NCI-H146 (cell line): ENCODE measurements at regions not wholly inside any gene's neighbourhood (a gene's known extent, or its start where the extent isn't known, plus 50 kb on each side); places are given as distances from the start of the nearest gene placed in this dataset.

Source experiments
- DNase-seq: peaks from one replicate; lab custom pipeline; 2025; lab: John Stamatoyannopoulos, UW

DNA sequence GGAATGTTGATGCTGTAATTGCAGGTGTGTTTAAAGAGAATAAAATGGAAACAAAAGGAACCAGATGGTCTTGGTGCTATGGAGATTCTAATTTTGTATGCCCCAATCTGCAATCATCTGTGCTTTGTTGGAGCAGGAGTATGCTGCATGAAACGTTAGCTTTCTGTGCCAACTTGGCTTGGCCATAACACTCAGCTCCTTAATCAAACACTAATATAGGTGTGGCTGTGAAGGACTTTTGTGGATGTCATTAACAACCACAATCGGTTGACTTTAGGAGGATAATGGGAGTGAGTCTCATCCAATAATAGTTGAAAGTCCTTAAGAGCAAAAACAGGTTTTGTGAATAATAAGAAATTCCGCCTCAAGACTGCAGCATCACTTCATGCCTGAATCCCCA, 399.2 kb downstream of the NLGN4X start:
- no peak for DNase-seq

DNA sequence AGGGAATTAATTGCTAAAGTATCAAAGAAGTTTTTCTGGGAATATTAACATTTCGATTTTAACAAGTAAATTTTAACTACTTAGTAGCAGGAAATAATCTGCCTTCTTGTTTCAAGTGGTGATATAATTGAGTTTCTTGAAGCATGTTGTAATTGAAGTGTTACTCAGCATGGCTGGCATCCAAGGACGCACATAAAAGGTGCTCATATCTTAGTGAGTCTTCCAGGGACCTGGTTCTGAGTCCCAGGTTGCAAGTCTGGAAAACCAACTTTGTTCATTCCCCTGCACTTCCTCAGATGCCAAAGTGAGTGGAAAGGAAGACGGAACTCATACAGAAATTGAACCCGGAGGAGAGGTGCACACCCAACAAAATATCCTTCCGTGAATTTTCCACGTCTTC, 399.6 kb downstream of the NLGN4X start:
- DNase-seq: no peak

DNA sequence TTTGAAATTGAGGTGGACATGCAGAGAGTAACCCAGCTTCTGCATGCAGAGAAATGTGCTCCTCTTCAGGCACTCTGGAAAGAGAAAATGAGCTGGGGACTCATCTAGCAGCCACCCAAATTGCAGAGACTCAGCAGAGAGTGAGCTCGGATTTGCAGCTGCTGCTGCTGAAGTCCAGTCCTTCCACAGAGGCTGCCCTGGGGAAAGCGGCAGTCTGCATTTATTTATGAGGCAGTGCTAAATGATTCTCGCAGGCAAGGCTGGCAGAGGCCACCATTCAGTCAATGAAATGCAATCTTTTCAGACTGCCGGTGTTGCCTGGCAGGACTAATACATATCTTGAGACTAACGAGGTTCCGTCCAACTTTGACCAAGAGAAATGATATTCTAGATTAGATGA, 404.8 kb downstream of the NLGN4X start:
- DNase-seq: peak; percentile 6

DNA sequence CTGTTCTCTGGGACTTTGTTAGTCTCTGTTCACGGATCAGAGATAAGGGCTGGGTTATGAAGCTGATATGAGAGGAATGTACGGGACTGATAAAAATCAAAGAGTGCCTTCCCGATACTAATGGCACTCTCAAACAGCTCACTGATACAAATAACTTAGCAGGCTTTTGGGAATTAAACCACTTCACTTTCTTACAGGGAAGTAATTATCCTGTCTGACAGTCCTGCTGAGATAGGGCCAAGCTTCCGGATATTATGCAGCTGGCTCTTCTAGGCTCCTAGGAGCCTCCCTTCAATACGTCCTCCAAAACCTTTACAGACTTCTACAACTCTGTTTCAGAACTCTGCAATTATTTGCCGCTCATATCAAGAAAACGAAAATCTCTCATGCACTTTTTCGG, 418.0 kb downstream of the NLGN4X start:
- DNase-seq: no peak

DNA sequence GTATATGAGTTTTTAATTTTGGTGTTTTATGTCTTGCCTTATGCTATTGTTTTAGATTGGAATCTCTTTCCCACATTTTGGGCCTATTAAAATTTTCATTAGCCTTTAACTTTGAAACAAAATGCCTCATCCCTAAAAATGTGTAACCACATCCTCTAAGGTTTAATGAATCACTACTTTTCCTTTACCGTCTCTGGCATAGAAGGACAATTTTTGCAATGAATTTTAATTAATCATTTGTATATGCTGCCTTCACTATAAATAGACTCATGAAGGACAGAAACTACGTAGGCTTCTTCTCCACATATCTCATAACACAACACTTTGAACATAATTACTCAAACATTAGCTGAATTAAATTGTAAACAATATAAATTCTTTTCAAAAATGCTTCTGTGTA, 421.5 kb downstream of the NLGN4X start:
- no peak for DNase-seq

DNA sequence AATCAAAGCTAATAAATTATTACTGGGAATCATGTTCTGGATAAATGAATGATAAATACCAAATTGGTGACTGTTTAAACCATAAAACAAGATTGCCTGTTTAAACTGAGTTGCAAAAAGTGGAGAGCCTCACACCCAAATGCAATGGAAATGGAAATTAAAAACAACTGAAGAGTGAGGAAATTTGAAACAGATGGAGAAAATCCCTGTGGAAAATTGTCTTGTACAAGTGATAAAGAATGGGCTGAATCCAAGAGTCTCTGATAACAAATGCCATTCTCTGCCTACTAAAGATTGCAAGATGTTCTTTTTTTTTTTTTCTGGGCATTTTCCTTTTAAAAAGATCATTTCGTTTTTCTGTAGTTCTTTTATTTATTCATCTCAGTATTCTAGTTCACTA, 426.3 kb downstream of the NLGN4X start:
- DNase-seq: no peak

DNA sequence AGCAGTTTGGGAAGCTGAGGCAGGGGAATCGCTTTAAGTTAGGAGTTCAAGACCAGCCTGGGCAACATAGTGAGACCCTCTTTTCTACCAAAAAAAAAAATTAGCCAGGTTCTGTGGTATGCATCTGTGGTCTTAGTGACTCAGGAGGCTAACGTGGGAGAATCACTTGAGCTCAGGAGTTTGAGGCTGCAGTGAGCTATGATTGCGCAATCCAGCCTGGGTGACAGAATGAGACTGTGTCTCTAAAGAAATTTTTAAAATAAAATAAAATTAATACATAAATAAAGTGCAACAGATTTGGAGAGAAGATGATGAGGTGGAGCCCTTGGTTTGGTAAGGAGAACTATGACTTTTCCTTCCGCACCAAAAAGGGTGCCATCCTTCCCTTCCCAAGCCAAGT, 436.9 kb downstream of the NLGN4X start:
- no peak for DNase-seq

DNA sequence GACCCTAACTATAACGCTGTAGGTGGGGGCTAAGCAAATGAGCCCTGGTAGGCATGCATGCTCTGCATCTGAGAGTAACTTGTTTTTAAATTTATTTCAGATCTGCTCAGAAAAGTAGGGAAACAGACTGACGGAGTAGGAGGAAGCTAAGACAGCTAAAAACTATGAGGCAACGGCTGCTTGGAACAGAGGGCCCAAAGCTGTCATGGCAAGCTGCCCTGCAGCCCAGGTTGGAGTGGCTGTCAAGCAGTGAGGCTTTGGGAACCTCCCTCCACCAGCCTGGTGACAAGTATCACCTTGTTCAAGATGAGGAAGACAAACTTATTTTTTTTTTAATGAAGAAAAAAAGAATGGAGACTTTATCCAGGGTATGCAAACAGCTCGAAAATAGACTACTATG, 439.8 kb downstream of the NLGN4X start:
- DNase-seq: no peak

DNA sequence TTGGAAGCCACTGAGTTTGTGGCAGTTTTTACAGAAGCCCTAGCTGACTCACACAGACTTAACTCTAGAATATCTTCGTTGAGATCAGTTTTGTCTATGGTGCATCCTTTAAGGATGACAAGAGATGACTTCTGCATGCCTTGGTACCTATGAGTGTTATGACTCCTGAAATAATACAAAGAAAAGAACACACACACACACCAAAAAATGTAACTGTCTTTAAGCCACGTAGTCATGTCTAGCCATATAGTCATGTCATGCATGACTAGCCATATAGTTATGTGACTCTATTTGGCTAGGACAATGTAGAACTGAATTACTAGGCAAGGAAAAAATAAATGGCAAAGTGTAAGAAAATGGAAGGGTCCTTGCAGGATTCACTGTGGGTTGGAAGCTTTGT, 447.8 kb downstream of the NLGN4X start:
- DNase-seq: no peak

DNA sequence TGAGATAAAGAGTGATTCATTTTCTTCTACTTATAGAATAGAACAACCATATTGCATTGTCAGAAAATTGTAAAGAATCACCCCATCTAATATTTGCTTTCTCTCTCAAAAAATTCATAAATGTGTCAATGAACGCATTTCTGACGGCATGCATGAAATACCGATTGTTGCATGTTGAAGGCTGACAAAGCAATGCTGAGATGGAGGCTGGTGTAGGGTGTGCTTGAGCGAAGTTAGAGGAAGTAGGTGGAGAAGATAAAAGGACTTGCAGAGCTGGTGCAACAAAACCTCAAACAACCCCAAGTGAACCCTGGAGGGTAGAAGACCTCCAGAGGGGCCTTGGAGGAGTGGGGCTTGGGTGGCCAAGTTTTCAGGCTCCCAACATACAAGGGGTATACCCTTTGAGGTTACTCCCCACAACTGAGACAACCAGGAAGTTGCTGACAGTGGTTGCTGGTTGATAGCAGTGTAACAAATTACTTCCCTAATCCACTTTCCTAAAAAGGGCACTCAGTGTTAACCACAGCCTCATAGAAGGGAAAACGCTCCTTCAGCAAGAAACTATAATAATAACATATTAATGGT, 452.7 kb downstream of the NLGN4X start:
- DNase-seq: no peak

DNA sequence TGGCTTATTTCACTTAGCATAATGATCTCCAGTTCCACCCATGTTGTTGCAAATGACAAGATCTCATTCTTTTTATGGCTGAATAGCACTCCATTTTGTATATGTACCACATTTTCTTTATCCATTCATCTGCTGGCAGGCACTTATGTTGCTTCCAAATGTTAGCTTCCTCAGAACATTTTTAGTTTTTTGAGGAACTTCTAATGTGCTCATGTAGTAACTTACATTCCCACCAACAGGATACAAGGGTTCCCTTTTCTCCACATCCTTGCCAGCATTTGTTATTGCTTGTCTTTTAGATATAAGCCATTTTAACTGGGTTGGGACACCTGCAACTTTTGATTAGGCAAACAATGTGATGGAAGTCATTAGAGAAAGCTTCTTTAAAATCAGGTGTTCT, 454.2 kb downstream of the NLGN4X start:
- DNase-seq: no peak

DNA sequence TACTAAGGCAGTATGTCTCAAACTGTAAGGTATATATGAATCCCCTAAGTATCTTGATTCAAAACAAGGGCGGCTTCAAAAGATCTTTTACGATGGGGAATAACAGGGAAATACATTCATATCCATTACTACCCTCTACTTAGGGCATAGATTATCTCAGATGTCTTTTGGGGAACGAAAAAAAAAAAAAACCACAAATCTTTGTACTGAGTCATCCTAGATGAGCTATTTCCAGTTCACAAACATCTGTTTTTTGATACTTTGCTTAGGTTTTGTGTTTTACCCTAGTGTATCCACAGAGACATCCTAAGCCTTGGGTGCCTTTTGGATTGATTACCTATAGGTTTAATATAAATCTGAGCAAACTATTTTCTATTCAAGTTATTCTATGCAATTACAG, 457.2 kb downstream of the NLGN4X start:
- no peak for DNase-seq

DNA sequence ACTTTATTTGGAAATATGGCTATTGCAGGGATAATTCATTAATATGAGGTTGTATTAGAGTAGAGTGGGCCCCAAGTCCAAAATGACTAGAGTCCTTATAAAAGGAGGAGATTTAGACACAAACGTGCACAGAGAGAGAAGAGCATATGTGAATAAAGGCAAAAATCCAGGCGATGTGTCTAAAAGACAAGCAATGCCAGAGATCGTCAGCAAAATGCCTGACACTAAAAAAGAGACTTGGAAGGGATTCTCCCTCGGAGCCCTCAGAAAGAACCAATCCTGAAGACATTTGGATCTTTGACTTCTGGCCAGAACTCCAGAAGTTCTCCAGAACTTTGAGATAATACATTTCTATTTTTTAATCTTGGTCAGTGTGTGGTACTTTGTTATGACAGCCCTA, 472.1 kb downstream of the NLGN4X start:
- no peak for DNase-seq

DNA sequence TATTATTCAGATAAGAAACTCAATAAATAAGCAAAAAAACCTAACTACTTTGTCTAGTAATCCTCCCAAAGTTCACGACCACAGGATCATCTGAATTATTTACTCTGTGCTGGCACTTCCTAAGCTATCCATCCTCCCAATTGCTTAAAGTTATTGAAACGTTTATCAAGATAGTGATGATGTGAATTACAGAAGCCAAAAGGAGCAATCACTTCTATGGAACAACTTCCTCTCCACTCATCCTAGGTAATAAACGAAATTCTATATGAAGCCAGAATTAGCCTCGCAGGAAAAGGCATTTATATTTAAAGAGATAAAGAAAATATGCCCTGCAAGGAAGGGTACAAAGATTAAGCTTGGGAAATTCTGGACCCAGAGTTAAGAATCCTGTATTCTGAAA, 475.4 kb downstream of the NLGN4X start:
- DNase-seq: no peak

DNA sequence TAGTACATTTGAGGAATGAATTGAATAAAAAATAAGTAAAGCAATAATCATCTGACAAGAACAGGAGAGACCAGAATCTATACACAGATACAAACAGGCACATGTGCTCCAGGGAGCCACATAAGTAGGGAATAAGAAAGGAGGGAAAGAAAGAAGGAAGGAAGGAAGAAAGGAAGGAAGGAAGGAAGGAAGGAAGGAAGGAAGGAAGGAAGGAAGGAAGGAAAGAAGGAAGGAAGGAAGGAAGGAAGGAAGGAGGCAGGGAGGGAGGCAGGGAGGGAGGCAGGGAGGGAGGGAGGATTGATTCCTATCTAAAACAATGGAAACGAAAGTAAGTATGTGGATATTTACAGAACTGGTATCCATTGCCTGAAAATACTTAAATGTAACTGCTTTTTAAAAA, 475.8 kb downstream of the NLGN4X start:
- no peak for DNase-seq

DNA sequence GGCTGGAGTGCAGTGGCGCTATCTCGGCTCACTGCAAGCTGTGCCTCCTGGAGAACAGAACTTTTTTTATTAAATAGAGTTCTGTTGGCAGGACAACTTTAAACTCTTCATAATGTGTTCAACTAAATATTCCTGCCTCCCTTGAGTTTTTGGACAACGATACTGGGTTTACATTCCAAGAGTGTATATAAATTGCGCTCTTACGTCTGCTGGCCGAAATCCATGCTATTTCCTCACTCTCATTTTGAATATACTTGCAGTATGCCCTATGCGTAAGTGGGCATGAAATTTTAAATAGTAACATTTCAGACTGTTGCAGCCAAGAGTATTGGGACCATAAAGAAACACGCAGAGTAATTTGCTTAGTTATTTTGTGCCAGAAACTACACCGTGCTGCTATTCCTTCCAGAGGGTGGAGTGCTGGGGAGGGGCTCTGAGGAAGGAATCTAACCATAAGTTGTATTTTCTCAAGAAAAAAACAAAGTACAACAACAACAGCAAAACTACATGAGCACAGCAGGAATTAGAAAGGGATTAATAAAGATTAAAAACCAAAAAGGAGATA, 480.0 kb downstream of the NLGN4X start:
- no peak for DNase-seq

DNA sequence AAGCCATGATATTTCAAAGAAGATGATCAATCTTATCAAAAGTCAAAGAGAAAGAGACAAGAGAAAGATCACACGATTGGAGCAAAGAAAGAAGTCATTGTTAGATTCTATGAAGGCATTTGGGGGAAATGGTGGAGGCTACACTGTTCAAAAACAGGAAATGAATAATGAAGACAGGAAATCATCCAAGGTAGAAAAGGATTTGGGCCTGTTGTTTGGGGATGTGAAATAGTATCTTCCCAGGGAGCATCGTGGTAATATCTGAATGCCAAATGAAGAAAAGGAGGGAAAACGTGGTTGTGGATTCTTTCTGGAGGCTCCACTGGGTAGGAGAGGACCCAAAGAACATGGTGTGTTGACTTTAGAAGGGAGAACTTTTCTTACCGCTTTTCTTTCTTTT, 482.4 kb downstream of the NLGN4X start:
- no peak for DNase-seq

DNA sequence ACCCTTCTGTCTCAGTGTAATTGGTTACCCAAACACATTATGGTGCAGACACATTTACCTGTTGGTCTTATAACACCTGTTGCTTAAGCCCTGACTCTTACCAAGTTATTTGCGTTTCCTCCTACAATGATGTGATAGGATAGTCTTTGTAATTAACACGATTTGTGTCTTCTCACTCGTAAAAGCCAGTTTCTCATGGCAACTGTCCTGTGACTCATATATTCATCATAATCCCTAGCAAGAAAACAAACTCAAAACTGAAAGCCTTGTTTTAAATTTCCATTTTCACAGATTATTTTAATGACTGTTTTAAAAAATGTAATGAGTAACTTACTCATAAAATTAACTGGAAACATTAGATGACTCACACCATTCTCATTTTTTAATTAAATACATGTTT, 495.2 kb downstream of the NLGN4X start:
- no peak for DNase-seq

DNA sequence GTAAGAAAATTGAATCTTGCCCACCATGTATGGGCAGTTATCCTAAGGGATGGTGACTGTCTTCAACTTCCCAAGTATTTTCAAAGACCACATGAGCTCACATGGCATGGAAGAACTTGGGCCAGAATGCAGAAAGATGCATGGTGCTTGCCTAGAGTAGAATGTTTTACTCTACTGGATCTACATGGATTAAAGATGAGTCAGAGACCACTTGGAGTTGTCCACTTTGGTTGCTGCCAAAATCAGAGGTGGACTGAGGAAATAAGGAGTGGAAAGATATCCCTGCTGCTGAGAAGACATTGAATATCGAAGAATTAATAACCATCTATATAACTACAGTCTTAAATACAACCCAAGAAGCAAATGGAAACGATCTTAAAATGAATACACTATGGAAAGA, 498.1 kb downstream of the NLGN4X start:
- DNase-seq: no peak

DNA sequence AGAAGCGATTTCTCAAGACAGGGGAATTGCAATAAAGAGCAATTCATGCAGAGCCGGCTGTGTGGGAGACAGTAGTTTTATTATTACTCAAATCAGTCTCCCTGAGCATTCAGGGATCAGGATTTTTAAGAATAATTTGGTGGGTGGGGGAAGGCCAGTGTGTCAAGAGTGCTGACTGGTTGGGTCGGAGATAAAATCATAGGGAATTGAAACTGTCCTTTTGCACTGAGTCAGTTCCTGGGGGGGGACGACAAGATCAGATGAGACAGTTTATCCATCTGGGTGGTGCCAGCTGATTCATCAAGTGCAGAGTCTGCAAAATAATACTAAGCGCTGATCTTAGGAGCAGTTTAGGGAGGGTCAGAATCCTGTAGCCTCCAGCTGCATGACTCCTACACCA, 502.4 kb downstream of the NLGN4X start:
- DNase-seq: no peak

DNA sequence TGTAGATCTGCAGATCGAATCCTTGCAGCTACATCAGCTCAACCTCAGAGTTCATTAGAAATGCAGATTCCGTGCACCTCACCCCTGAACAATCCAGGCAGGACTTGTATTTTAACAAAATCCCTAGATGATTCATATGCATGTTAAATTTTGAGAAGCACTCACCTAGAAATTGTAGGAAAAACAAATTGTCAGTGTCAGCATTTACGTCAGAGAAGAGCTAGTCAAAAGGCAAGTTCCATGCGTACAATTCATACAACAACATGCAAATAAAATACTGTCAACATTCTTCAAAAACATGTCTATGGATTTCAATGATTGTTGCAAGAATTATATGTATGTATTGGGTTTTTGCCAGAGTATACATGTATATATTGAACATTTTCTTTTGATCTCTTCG, 504.5 kb downstream of the NLGN4X start:
- no peak for DNase-seq

DNA sequence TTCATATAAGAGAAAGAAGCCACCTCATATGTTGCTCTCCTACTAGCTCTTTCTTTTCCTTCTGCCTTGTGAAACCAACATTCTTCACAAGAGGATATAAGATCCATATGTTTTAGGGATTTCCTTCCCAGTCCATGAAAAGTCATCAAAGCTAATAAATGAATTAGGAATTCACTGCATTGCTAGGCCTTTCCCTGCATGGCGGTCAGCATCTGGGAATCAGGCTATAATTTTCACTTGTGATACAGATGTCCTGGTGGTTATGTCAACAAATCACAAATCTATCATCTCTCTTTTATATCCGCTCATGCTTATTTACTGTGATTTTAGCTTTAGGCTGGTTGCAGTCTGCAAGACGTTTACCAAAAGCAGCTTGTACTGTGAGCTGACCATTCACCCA, 510.0 kb downstream of the NLGN4X start:
- DNase-seq: no peak

DNA sequence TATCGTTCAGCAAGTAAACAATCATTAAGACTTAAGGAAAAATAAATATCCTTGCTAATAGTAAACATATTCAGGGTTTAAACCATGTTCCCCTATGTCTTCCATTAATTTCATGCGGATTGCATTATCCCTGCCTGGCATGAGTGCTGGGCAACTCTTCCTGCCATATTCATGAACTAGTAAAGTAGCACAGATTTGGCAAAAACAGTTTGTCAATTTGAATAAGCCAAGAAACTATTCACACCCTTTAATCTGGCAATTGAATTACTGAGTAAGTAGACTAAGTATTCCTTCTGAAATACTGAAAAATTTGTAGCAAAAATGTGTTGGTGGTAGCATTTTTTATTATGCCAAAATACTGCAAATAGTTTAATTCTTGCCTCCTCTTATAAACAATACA, 512.0 kb downstream of the NLGN4X start:
- DNase-seq: no peak

DNA sequence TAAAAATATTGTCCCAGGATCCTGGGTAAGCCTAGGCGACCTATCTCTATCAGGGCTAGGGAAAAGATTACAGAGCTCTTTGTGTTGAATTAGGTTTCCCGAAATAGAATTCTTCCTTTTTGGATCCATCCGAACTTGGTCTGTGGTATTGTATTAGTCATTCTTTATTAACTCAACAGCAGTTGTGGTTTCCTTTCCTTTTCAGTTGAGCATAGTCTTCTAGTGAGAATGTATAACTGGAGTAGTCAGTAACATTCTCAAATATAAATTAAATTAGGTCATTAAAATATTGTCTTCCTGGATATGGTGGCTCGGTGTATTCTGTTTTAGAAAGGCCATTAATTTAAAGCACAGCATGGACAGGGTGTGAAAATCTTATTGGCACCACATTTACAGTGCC, 520.4 kb downstream of the NLGN4X start:
- no peak for DNase-seq

DNA sequence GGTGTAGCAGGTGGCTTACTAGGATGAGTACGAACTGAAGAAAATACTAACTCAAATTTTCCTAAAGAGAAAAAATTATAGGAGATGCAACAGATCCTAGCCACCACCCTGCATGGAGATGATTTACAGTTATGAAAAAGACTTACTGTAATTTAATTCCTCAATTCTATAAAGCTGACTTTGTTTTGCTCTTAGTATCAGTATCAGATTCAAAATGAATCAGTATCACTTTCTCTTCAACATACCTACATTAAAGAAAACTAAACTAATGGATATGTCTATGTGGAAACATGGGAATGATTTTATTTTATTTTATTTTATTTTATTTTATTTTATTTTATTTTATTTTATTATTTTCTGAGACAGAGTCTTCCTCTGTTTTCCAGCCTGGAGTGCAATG, 525.8 kb downstream of the NLGN4X start:
- DNase-seq: no peak
